NCI-H526 treated with DMSO at 0.1 percent for 48 hours (cell line): ENCODE measurements at regions not wholly inside any gene's neighbourhood (a gene's known extent, or its start where the extent isn't known, plus 50 kb on each side); places are given as distances from the start of the nearest gene placed in this dataset.
"Not testable (repeated sequence)": the region's sequence is repeated elsewhere in the genome, so short reads cannot be mapped to it uniquely, and the experiment has no call there.

ENCODE experiments used
- DNase-seq: peaks from one replicate; lab custom pipeline; 2025; lab: John Stamatoyannopoulos, UW

DNA sequence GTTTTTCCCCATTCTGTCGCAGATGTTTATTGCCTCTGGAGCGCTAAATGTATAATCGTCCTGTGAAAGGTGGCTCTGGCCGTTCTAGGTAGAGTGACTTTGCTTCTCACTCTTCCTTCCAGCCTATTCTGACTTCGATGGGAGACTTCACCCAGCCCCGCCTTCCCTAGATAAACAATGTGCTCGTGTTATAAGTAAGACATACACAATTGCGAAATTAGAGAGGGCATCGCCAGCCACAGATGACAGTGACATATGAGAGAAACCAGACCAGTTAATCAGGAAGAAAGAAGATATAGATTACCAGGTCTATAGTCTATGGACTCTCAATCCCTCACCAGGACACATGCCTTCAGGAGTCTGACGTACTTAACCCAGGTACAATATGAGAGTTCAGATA lies 1050.5 kb upstream of the AUTS2 start:
- no peak for DNase-seq

DNA sequence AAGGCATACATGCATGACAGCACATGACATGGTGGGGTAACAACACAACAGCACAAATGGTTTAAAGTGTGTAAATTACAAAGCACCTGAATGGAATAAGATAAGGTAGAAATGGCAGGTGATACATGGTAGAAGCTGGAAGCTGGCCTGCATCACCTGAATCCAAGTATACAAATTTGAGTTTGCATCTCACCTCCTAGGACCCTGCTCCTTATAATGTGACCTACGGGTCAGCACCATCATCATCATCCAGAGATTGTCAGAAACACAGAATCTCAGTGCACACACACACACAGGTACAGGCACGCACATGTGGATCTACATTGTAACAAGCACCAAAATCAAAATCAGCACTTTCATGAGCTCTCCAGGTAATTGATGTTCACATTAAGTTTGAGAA lies 1048.2 kb upstream of the AUTS2 start:
- DNase-seq = no peak

- DNase-seq = no peak
Observed at GRCh38 chr7:68550635-68551034, 1047.6 kb upstream of the AUTS2 start.

GRCh38 chr7:68556537-68556936 lies 1041.7 kb upstream of the AUTS2 start:
- DNase-seq = no peak

DNA sequence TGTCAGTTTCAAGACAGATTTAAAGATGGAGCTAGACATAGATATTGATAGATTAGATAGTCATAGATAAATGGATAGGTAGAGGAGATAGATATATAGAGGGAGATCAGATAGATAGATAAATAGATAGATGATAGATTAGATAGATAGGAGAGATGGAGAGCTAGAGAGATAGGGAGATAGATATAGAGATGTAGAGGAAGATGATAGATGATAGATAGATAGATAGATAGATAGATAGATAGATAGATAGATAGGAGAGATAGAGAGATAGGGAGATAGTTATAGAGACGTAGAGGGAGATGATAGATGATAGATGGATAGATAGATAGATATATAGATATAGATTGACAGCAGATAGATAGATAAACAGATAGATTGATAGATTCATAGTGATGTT lies 1038.8 kb upstream of the AUTS2 start:
- DNase-seq = no peak

- DNase-seq = no peak
Observed at GRCh38 chr7:68562323-68562899, 1035.9 kb upstream of the AUTS2 start.

- DNase-seq = no peak
Observed at GRCh38 chr7:68564306-68565135, 1033.8 kb upstream of the AUTS2 start.

- no peak for DNase-seq
Observed at GRCh38 chr7:68571286-68571685, 1027.0 kb upstream of the AUTS2 start.

DNA sequence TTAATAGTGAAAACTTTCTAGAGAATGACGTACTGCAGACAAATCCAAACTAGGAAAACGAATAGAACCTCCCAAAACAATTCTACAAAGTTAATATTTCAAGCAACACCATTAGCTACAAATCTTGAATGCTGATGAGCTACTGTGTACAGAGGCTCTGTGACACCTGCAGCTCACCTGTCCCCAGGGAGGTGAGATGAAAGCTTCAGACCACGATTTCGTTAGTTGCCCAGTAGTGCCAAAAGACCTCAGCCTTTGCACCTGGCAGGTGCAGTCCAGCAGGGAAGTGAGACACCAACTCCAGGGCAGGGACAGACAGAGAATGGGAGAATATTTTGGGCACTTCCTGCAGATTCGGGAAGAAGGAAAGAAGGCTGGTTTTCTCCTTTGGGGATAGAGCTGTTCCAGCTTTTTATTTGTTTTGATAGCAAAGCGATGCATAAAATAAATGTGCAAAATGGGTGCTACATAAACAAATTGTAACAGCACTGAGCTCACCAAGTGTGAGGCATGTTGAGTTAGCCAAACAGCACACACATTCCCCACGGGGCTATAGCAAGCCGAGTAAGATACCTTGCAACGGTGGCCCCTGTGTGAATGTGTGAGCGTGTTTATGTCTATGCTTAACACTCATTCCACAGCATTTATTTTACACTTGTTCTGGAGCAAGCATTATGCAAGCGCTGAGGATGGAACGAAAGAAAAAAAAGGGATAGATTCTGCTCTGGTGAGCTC lies 1024.8 kb upstream of the AUTS2 start:
- peak; percentile 93 for DNase-seq

GRCh38 chr7:68576366-68576765 lies 1021.9 kb upstream of the AUTS2 start:
- no peak for DNase-seq

DNA sequence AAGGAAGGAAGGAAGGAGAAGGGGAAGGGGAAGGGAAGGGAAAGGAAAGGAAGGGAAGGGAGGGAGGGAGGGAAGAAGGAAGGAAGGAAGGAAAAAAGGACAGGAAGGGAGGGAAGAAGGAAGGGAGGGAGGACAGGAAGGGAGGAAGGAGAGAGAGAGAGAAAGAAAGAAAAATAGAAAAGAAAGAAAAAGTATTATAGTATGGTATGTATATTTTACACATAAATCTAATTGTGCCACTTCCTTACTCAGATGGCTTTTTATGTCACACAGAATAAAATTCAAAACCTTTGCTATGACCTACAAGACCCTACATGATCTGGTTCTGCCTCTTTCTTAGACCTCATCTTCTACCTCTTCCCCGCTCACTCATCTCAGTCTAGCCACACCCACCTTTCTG lies 1016.9 kb upstream of the AUTS2 start:
- DNase-seq = no peak

DNA sequence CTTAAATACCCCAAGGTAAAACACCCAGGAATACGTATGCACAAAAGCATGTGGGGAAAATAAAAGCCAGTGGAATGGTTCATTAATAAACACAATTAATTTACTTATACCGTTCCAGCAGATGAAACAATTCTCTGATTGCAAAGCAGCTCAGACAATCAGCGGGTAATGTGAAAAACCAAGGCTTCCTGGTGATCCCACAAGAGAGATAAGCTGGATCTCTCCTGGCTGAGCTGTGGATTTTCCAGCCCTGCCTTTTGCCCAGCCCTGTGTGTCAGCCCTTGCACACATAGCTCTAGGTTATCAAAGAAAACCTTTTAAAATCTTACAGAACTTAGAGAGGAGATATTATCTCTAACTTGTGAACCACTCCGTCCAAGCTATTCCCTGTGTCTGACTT lies 1010.7 kb upstream of the AUTS2 start:
- DNase-seq = no peak

DNA sequence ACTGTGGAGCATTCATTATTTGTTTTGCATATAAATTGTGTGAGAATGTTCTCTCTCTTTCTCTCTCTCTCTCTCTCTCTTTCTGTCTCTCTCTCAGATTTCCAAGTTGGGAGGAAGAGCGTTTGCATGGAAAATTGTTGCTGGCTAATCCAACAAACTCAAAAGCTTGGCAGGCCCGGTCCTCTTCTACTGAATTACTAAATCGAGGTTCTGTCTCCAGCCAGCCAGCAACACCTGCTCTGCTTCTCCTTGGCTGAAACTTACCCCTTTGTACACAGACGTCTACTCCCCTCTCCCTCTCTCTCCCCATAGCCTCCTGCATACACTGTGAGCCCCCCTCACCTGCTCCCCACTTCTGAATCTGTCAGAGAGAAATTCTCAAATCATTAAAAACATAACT lies 996.4 kb upstream of the AUTS2 start:
- no peak for DNase-seq

DNA sequence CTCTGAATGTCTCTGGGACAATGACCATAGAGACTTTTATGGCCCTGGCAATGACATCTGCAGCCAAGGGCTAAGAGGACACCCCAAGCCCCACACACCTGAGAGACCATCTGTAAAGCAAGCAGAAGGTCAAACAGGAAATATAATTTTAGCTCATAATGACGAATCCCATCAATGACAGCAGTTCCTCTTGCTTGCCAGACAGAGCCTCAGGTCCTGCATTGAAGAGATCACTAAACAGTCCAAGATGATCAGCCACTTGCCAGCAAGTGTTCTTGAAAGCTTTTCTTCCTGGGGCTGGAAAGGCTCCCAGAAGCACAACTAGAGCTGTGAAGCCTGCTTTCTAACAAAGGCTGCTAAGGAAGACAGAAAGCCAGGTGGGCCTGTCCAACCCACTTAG lies 993.7 kb upstream of the AUTS2 start:
- DNase-seq = no peak

DNA sequence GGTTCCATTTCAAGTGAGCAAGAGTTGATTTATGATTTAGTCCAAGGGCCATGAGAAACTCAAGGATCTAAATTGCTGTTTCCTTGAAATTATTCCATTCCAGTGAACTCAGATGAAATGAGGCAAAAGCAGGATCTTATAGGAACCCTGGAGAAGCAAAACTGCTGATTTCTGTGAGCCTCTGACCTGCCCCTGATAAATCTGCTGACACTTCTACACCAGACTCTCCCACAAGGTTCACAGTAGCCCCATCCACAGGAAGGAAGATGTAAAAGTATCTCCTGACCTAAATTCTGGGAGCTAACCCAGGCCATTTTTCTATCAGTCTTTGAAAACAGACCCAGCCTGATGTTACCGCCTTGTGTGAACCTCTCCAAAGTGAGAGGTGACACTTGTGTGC lies 987.6 kb upstream of the AUTS2 start:
- no peak for DNase-seq

- peak; percentile 72 for DNase-seq
Observed at GRCh38 chr7:68613405-68613804, 984.9 kb upstream of the AUTS2 start.

GRCh38 chr7:68613897-68614296 lies 984.4 kb upstream of the AUTS2 start:
- no peak for DNase-seq

DNA sequence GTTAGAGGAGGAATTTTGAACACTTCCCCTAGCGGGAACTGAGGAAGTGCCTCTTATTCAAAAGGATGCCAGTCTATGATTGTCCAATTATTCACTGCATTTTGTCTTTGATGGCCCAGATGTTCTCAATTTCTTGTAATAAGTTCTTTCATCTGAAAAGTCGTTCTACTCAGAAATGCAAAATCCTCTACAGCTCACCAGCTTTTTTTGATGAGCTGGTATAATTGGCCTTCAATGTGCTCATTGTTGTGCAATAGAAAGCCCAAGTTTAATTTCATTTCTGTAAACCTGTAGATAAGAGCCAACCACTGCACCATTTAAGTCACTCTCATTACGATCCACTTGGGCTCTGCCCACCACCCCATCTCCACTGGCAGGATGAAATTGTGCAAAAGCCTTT lies 978.7 kb upstream of the AUTS2 start:
- no peak for DNase-seq

DNA sequence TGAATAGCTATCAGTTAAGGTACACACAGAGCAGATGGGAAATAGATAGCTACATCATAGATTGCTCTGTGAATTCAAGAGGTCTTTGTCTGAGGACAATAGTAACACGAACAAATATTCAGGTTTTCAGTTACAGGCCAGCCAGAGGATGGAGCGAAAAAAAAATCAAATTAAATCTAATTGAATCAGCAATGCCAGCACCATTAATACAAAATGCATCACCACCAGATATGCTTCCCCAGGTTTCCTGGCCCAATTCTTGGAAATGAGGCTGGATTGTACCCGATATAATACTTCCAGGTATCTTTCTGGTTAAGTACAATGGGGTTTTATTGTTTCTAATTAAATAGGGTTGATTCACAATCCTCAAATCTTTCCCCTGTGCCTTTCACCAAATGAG lies 975.8 kb upstream of the AUTS2 start:
- no peak for DNase-seq

- DNase-seq = no peak
Observed at GRCh38 chr7:68623030-68623429, 975.2 kb upstream of the AUTS2 start.

GRCh38 chr7:68627247-68627864 lies 970.9 kb upstream of the AUTS2 start:
- DNase-seq = no peak

DNA sequence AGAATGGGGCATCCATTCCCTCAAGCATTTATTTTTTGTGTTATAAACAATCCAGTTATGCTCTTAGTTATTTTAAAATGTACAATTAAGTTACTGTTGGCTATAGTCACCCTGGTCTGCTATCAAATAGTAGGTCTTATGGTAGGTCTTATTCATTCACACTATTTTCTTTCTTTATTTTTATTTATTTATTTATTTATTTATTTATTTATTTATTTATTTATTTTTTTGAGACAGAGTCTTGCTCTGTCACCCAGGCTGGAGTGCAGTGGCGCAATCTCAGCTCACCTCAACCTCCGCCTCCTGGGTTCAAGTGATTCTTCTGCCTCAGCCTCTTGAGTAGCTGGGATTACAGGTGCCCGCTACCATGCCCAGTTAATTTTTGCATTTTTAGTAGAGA lies 967.4 kb upstream of the AUTS2 start:
- DNase-seq = not testable (repeated sequence)

DNA sequence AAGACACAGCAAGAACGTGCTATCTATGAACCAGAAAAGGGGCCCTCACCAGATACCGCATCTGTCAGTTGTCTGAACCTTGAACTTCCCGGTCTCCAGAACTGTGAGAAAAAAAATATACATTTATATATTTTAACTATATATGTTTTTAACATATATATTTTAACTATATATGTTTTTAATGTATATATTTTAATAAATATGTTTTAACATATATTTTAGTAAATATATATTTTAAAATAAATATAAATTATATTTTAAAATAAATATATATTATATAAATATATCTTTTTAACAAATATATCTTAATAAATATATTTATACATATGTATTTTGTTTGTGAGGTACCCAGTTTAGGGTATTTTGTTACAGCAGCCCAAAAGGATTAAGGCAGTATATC lies 958.2 kb upstream of the AUTS2 start:
- DNase-seq = no peak
